ENCODE measurements at regions not wholly inside any gene's neighbourhood (a gene's known extent, or its start where the extent isn't known, plus 50 kb on each side); places are given as distances from the start of the nearest gene placed in this dataset.

DNA sequence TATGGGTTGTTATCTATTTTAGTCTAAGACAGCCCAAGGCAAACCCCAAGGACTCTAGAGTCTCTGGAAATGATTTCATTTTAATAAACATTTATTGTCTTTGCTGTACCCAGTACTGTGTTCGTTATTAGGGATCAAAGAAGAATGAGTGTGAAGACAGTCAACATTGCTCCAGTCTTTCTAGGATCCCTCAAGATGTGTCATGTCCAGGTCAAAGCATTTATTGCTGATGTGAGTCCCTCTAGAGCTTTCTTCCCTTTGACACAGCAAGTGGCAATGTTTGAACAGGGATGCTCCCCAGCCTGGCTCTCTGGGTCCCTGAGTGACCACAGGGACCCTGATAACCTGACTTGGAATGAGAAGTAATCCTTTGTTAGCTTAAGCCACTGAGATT, 123.1 kb upstream of the STK17B start:
- TF ChIP-seq, protein P1, sequence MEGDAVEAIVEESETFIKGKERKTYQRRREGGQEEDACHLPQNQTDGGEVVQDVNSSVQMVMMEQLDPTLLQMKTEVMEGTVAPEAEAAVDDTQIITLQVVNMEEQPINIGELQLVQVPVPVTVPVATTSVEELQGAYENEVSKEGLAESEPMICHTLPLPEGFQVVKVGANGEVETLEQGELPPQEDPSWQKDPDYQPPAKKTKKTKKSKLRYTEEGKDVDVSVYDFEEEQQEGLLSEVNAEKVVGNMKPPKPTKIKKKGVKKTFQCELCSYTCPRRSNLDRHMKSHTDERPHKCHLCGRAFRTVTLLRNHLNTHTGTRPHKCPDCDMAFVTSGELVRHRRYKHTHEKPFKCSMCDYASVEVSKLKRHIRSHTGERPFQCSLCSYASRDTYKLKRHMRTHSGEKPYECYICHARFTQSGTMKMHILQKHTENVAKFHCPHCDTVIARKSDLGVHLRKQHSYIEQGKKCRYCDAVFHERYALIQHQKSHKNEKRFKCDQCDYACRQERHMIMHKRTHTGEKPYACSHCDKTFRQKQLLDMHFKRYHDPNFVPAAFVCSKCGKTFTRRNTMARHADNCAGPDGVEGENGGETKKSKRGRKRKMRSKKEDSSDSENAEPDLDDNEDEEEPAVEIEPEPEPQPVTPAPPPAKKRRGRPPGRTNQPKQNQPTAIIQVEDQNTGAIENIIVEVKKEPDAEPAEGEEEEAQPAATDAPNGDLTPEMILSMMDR (conservative IDR thresholded peaks at IDR 0.05; ENCODE audit: low read depth in 2 of 2): no peak
- no peak for TF ChIP-seq POLR2AphosphoS5 (IDR thresholded peaks at IDR 0.05; ENCODE audit: low read depth)
- TF ChIP-seq EZH2phosphoT487 (IDR thresholded peaks at IDR 0.05; ENCODE audit: unreplicated experiment): no peak
- TF ChIP-seq EZH2 (IDR thresholded peaks at IDR 0.05; ENCODE audit: low read depth, unreplicated experiment): no peak
- no peak for TF ChIP-seq REST (IDR thresholded peaks at IDR 0.05; ENCODE audit: unreplicated experiment)
- no peak for TF ChIP-seq CREB1 (CRISPR knock-in tag; IDR thresholded peaks at IDR 0.05; ENCODE audit: low read depth)
- TF ChIP-seq ETS1 (IDR thresholded peaks at IDR 0.05): no peak
- TF ChIP-seq STAT1 (IDR thresholded peaks at IDR 0.05; ENCODE audit: unreplicated experiment): no peak
- TF ChIP-seq ZNF331 (CRISPR knock-in tag; IDR thresholded peaks at IDR 0.05; ENCODE audit: low read depth): no peak
- no peak for TF ChIP-seq ZNF114 (CRISPR knock-in tag; IDR thresholded peaks at IDR 0.05)
- TF ChIP-seq JUNB (IDR thresholded peaks at IDR 0.05; ENCODE audit: unreplicated experiment): no peak

All from GM23338 (cell line).